Prostate gland (tissue), 2 donors: ENCODE measurements at regions not wholly inside any gene's neighbourhood (a gene's known extent, or its start where the extent isn't known, plus 50 kb on each side); places are given as distances from the start of the nearest gene placed in this dataset.

Source experiments
- CTCF ChIP-seq, 4 experiments: fragments of 200-600 bp in 2 of 4; fragments of 450-650 bp in 2 of 4; sonication (generic) in 2 of 4; IDR thresholded peaks; 1 replicate in 3 of 4; 2 replicates in 1 of 4; pipeline ENCODE4 v1.5.1; 2016 to 2019; ENCODE audit warnings: antibody characterized with exemption in 4 of 4, mild to moderate bottlenecking in 2 of 4, moderate library complexity in 2 of 4
- POLR2A ChIP-seq: fragments of 450-650 bp; IDR thresholded peaks from one replicate; pipeline ENCODE4 v1.6.1; 2016; ENCODE audit warnings: antibody characterized with exemption, mild to moderate bottlenecking
- POLR2AphosphoS5 ChIP-seq: sonication (generic); formaldehyde crosslinking; IDR thresholded peaks from one replicate; pipeline ENCODE4 v1.6.1; 2017; ENCODE audit warnings: antibody characterized with exemption

- TF ChIP-seq CTCF (IDR thresholded peaks at IDR 0.05) (no peak), POLR2A (no peak), POLR2AphosphoS5 (no peak)
These were observed 585.9 kb downstream of the PRR16 start for GRCh38 chr5:121049971-121050370.
